Myocyte (in vitro differentiated cells): ENCODE measurements at regions not wholly inside any gene's neighbourhood (a gene's known extent, or its start where the extent isn't known, plus 50 kb on each side); places are given as distances from the start of the nearest gene placed in this dataset.

ENCODE experiments used
- DNase-seq: peaks from one replicate; pipeline ENCODE4 v3.0.0-alpha.2; 2012; ENCODE audit warnings: low read depth

- no peak for DNase-seq
Observed at GRCh38 chr22:48558606-48559402, 1268.9 kb downstream of the BRD1 start.

DNA sequence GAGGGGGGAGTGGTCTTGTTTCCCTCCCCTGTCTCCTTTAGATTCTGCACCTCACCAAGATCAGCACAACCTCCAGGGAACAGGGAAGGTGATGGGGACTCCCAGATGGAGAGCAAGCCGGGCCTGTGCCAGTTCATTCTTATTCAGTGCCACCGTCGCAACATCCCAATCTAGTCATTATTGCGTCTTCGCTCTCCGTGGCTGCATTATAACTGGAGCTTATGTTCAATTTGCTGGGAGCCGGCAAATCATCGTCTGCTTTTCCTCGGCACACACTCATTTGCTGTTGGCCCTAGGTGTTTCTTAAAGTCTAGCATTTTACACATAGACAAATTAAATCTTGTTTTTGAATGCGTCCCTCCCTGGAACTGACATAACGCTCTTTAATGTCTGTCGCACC is 1269.7 kb downstream of the BRD1 start:
- DNase-seq: no peak

GRCh38 chr22:48557473-48557872 is 1270.2 kb downstream of the BRD1 start:
- DNase-seq: no peak

GRCh38 chr22:48556751-48557150 is 1270.9 kb downstream of the BRD1 start:
- DNase-seq: no peak

GRCh38 chr22:48556222-48556621 is 1271.5 kb downstream of the BRD1 start:
- no peak for DNase-seq

DNA sequence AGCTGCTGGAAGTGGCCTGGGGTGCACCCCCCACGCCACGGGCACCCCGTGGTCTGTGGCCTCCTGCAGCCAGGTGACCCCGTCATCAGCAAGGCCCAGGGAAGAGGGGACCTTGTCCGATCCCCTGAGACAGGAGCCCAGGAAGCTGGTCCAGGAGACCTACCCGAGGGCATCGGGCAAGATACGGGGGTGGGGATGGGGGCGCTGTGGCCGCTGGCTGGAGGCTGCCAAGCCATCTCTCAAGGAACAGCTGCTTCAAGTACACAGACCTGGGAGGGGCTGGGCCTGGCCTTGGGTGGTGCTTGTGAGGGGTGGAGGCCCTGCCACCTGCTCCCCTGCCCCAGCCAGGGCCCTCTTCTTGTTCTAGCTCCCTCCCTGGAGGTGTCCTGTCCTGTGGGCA is 1272.1 kb downstream of the BRD1 start:
- DNase-seq: no peak

GRCh38 chr22:48554893-48555572 is 1272.6 kb downstream of the BRD1 start:
- DNase-seq: no peak

- no peak for DNase-seq
Observed at GRCh38 chr22:48553694-48554308, 1273.9 kb downstream of the BRD1 start.

- DNase-seq: no peak
Observed at GRCh38 chr22:48553119-48553518, 1274.6 kb downstream of the BRD1 start.

DNA sequence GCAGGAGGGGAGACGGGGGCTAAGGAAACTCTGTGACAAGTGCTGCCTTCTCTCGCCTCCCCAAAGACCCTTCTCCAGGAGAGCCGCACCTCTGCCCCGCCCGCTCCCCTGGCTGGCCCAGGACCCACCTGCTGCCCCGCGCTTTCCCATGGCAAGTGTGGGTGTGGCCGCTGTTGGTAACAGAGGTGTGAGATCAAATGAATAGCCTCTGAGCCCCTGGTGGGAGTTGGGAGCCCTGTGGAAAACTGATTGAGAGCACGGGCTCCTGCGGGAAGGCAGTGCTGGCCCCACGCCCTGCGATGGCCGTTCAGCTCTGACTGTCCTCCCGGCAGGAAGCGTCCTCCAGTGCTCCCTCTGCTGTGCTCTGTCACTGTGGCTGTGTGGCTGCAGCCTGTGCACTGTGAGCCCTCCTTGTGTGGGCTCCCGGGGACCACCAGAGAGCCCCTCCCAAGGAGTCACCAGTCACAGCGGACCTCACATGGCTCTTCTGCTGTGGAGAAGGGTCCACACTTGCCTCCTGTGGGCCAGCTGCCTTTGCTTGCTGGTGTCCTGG is 1275.9 kb downstream of the BRD1 start:
- no peak for DNase-seq

DNA sequence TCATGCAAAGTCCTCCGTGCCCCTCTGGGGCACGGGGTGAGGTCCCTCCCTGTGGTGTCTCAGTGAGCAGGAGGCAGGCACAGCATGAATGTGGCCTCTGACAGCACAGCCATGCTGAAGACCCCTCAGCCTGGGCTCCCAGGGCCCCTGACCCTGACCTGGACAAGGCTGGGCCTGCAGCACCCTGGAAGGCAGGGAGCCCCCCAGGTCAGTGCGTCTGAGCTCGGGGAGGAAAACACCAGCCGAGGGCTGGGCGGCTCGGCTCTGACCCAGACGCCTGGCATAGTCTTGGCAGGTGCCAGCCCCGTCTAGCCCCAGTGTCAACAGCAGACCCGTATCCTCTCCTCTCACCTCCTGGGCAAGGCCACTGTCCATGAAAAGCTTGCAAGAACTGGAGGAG is 1276.6 kb downstream of the BRD1 start:
- no peak for DNase-seq

- no peak for DNase-seq
Observed at GRCh38 chr22:48548391-48548790, 1279.3 kb downstream of the BRD1 start.

- DNase-seq: no peak
Observed at GRCh38 chr22:48547971-48548370, 1279.7 kb downstream of the BRD1 start.

DNA sequence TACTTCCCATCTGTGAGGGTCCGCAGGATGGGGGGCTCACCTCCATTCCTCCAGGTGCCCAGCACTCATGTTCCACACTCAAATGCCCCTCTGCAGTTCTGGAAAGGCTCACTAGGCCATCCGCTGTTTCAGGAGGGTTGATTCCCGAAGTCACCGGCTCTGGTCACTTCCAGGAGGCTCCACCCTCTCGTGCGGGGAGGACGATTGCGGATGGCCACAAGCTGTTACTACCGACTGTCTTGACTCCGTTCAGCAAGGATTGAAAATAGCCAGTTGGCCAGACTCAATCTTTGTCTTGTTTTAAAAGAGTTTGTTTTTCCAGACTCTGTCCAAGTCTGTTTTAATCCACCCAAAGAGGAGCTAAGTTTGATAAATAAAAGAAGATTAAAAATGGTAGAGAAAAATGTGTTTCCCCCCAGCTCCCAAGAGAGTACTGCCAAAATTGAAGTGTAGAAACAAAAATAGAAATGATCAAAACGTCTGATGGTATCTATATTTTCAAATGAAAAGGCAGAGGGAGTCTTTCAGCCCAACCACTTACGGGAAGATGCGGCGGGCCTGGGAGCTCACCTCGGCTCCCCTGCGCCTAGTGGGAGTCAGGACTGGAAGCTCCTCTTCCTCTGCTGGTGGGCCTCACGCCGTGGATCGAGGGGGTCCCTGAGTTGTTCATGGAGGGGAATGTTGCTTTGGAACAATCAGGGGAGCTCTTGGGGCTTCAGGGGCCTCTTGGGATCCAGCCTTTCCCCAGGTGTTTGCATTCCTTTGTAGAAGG is 1280.8 kb downstream of the BRD1 start:
- DNase-seq: no peak

- DNase-seq: no peak
Observed at GRCh38 chr22:48545987-48546386, 1281.7 kb downstream of the BRD1 start.

GRCh38 chr22:48541401-48542098 is 1286.1 kb downstream of the BRD1 start:
- DNase-seq: no peak

DNA sequence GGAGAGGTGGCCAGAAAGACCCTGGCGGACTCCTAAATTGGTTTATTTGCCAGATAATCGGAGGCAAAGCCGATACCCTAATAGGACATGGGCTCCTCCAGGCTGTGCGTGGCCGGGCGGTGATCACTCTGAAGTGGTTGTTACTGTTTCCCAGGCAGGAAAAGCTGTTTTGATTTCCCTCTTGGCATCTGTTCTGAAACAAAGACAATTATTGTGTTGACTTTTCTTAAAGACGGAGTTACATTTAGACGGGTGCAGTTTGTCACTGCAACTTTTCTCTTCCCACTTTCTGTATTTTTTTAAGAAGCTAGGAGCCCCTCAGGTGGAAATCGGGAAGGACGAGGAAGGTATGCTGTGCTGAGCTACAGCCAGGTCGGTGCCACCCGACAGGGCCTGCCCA is 1288.4 kb downstream of the BRD1 start:
- no peak for DNase-seq

DNA sequence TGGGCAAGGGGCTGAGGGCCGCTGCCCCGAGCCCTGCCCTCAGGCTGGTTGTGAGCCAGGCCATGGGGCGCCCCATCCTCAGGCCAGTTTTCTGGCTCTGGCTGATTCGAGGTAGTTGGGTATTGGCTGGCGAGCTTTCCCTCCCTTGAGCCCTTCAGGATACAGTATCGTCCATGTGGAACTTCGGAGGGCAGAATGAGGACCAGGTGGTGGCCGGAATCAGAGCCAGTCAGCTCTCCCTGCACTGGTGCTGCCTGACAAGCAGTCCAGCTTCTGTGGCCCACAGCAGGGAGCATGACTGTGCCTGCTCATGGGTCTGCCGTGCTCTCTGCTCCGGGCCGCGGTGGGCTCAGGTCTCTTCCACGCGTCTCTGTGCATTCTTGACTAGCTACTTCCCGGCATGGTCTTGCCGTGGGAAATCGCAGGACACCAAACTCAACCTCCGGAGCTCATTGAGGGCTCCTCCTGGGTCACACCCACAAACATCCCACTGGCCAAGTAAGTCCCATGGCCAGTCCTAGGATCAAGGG is 1289.3 kb downstream of the BRD1 start:
- no peak for DNase-seq

DNA sequence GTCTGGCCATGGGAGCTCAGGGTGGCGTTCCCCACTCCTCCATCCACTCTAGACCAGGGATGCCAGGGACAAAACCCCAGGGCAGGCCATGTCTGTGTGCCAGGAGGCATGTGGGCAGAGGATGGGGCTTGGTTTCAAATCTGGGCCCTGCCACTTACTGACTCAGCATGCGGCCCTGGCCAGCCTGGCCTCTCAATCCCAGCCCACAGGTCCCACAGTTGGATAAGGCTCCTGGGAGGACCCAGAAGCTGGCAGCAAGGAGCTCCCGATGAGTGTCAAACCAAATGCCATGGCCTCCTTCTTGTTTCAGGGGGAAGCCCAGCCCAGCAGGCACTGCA is 1290.4 kb downstream of the BRD1 start:
- no peak for DNase-seq

GRCh38 chr22:48536541-48537342 is 1290.9 kb downstream of the BRD1 start:
- DNase-seq: no peak
